NCI-H1694 treated with DMSO at 0.1 percent for 48 hours (cell line): ENCODE measurements at regions not wholly inside any gene's neighbourhood (a gene's known extent, or its start where the extent isn't known, plus 50 kb on each side); places are given as distances from the start of the nearest gene placed in this dataset.
"Not testable (repeated sequence)": the region's sequence is repeated elsewhere in the genome, so short reads cannot be mapped to it uniquely, and the experiment has no call there.

Experiments used
- DNase-seq: peaks from one replicate; lab custom pipeline; 2025; lab: John Stamatoyannopoulos, UW

DNA sequence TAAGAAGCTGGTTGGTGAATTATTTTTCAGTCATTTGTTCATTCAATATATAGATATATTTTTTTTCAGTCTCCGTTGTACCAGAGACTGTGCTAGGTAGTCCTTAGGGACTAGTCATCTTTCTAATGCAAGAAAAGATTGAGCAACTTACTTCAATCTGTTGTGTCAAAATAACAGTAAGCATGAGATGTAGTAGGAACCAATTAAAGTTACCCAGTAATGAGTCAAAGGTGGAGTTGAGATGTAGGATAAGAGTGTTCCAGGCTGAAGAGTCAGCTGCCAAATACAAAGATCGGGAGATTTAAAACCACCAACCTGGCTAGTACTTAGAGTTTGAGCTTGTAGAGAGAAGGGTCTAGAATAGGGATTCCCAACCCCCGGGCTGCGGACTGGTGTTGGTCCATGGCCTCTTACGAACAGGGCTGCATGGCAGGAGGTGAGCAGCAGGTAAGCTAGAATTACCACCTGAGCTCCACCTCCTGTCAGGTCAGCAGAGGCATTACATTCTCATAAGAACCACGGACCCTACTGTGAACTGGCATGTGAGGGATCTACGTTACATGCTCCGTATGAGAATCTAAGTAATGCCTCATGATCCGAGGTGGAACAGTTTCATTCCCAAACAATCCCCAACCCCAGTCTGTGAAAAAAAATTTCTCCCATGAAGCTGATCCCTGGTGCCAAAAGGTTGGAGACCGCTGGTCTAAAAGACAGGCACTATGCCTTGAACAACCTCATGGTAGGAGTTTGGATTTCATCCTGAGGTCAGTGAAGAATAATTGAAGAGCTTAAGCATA, 1241.5 kb upstream of the WWC1 start:
- DNase-seq, result no peak

DNA sequence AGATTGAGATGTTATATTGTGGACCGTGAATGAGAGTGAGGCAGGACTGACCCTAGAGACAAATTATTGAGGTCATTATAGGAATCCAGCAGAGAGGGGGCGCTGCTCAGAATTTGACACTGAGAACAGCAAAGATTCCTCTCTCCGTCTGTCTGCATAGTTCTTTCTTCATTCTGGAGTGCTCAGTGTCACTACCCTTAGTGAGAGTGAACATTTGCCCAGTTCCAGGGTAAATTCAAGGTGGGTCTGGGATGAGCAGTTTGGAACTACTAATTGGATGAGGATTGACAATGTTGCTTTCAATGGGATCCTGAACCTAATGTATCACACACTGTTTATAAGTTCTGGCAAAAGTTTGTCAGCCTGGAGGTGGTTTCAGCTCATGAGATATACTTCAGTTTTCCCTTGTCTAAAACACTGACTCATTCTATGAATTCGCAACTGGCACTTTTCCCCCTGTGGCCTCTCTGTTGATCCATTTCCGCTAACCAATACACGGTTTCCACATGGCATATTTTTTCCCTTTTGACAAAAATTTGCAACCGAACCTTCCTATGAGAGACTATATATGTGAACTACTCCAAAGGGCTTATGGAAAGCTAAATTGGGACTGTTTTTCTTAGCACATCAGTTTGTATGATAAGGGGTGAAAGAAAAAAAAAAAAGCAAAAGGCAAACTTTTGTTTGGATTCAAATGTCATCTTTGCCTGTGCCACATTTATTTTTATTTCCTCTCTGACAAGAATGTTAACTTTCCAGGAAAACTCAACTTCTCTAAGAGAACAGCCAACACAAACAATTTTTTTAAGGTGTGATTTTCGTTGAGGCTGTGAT, 1240.7 kb upstream of the WWC1 start:
- no peak for DNase-seq

DNA sequence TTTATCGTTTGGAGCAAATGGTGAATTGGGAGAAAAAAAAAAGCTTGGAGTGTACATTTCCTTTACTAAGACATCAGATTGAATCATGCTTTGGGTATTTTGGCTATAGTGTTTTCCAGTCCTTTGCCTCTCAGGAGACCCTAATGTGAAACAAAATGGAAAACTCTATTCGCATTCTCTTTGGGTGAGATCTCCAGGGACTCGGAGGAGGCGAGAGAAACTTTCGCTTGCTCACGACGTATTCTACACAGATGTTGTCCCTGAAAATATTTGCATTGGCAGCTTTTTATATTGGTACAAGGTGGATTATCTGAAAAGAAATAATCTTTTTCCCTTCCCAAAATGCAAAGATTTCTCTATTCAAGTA, 1240.1 kb upstream of the WWC1 start:
- no peak for DNase-seq

DNA sequence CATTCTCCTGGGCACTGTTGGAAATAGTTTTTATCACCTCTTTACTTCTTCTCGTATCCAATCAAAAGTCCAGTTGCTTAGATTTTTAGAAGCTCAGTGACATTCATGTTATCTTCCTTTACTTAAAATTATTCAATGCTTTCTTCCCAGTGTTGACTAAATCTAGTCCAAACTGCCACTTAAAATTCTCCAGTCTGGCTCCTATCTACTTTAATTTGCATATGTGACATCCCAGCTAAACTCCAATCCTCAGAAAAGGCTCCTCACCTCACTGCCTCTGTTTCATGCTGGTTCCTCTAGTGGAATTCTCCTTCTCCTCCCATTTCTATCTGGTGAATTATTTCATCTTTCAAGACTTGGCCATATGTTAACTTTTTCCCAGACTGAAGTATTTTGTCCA, 1238.7 kb upstream of the WWC1 start:
- DNase-seq, result no peak

DNA sequence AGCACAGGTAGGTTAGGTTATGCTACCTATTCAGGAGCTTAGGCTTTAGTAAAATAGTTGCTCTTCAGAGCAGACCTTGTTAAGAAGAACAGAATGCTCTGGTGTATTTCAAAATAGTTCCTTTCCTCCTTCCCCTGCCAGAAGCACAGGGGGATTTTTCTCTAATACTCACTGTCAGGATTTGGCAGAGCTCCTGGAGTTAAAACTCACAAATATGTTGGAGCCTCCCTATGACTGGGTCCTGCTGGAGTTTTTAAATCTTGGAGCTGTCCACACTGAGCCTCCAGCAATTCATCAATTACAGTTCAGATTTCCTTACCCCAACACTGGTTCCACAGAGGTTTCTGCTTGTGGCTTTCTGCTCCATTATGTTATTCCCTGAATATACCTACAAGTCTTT, 1233.8 kb upstream of the WWC1 start:
- no peak for DNase-seq

DNA sequence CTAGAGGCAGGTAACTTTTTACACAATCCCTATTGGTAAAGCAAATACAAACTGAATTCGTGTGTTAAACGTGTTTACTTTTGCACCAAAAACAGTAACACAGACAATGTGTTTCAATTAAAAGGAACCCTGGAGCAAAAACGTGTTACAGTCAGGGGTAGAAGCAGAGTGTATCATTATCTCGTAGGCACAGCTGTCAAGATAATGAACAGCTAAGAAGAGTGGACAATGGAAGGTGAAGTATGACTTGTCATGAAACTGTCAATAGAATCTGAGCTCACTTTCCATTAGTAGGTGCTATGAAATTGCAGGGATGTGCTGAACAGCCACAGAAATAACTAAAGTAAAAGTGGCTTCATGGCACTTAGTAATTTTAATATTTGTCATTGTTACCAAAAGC, 1229.8 kb upstream of the WWC1 start:
- no peak for DNase-seq

DNA sequence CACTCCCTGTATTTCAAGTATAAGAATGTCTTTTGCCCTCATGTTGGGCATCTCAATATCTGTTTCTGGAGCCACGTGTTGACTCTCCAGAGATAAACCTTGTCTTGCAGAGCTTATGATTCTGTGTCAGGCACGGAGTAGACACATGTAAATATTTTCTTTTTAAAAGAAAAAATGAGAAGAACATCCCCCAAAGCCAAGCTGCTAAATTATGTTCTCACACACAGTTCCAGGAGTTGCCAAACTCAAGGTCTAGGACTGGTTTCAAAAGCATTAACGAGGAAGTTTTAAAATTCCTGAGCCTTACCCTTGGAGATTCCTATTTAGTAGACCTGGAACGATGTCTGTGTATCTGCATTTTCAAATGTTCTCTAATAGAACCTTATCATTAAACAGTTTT, 1228.3 kb upstream of the WWC1 start:
- DNase-seq, result no peak

DNA sequence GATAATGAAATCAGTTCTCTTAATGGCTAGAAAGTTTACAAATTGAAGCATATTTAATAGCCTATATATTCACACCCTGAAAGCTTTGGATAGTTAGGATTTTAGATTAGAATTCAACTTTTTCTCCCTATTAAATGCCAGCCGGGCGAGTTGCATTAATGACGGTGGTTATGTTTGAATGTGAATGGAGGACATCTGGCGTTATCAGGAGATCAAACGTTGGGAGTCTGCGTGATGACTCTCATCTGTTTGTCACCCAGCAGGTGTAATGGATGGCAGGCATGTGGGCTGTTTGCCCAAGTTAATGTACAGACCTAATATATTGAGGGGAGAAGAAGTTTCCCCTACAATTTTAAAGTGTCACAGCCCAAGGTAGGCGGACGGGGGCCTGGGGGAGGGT, 1227.7 kb upstream of the WWC1 start:
- DNase-seq, result no peak

DNA sequence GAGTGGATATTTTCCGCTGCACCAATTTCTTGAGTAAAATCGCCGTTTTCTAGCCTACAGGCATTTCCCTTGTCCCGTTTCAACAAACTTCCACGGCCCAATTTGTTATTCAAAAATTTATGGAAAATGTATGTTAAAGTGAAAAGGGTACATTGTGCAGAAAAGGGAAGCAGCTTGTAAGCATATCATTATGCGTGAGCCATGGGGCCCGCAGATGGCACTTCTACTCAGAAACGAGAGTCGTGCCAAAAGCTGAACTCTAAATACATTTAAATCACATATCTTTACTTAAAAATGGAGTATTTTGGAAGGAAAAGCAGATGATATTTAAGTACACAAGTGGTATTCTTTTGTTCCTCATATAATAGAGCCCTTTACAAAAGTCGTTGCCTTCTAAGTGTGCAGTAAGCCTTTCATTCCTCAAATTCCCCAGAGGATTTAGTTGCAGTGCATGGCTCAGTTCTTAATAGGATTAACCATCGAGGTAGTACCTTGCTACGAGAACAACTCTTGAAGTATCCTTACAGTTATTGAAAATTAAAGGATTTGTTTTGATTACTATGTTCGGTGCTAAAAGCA, 1227.2 kb upstream of the WWC1 start:
- DNase-seq, result no peak

DNA sequence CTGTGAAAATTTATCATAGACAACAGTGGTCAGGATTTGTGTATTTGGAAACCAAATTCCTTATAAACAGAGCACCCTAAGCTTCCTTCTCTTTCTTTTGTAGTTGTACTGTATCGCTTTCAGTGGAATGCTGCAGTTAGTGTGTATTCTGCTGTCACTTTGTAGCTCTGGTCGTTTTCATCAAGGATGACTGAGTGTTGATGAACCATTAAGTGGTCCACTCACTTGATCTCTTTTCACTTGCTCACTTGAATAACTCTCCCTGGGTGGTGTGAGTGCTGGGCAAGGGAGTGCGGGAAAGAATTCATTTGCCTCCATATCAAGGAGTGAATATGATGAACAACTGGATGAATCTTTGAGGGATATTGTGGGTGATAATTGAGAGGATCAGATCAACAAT, 1225.7 kb upstream of the WWC1 start:
- DNase-seq, result no peak

DNA sequence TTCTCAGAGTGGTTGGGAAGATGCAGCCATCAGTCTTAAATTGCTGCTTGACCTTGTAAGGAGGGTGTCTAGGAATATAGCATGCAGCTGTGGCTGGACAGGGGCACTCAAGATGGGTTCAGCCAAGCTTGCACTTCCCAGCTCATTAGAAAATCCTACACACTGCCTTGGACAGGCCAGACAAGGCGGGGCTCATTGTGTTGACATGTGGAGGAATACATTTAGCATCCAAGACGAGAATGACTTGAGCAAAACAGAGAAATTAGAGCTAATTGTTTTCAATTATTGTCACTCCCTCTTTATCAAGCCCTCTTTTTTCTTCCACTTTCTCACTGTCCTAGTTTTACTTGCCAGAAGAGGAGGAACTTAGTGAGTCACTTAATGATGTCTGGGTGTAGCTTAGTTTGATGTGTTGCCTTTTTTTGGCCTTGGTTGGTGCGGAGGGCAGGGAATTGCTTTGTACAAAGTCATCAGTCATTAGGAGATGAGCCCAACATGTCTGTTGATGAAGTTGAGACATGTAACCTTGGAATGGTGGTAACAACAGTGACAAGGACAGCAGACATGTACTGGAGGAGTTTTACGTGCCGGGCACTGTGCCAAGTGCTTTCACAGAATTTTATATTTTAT, 1219.3 kb upstream of the WWC1 start:
- DNase-seq, result no peak

DNA sequence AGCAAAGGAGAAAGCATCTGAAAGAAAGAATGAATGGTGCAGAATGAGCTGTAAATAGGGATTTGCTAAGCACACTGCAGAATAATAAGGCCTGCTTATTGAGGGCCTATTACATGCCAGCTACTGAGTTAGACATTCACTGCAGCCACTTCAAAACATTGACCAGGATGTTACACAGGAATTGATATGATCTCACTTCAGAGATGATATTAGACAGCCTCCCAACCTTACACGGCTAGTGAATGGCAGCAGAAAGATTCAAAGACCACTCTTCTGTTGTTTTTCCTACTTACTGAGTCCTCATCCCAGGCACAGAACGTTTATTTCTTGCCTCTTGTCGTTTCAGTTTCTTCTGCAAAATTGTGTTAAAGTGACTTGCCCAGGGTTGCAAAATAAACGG, 1209.9 kb upstream of the WWC1 start:
- no peak for DNase-seq

DNA sequence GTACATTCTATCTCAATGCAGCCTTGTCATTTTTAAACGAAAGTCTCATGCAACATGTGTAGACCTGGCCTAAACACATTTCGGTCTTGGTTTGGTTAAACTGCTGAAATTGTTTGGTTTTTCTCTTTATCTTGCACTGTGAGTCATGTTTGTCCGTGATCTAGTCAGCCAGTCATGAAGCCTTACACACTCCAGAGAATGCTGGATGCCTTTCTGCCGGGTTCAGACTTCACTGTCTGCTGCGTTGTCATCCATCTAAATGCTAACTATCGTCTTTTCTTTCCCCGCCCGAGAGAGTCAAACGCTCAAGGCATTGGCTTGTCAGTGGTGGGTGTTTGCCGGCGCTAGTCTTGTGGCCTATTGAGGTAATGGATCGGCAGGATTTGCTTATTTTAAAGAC, 1194.6 kb upstream of the WWC1 start:
- DNase-seq, result no peak

DNA sequence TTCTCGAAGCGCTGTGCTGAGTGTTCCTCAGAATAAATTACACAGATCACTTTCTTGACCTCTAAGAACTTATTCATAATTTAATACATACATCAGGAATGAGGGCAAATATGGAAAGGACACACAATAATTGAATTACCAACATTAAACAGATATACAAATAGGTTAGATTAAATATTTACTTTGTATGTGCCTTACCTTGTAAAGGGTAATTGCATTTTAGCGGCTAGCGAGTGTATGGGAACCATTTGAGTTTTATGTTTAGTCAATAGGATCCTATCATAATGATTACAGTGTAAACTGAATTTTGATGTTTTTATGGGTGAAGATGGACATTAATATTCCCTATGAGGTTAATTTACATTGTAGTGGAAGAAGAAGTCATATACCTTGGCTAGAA, 1187.1 kb upstream of the WWC1 start:
- no peak for DNase-seq

DNA sequence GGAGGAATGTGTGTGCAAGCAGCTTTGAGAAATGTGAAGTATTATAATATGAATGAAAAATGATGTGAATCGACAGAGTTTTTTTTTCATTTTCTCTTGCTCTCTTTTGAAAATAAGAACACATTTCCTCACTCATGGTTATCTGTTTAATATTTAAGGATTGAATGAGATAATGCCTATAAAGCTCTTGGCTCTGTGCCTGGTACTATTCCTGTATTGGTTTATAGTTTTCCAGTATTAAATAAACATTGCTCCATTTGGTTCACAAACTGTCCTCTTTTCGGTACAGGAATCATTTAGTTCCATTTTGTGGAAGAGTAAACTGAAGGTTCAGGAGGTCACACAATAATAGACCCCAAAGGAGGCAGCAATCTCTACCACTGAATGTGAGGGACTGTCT, 1185.5 kb upstream of the WWC1 start:
- DNase-seq, result no peak

DNA sequence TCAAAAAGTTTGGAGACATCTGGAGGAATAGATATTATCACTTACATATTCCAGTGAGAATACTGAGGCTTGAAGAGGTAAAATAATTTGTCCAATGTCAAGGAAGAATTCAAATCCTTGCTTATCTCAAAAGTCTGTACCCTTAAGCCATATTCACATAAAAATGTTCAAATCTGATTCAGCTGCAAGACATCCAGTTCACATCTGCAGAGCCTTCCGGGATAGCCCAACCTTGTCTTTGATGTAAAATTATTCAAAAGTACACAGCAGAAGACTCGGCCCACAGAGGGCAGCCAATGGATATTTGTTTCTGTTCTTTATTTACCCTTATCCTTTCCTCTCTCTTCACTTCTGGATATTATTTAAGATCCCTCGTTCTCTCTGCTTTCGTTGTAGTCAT, 1183.8 kb upstream of the WWC1 start:
- DNase-seq, result no peak

DNA sequence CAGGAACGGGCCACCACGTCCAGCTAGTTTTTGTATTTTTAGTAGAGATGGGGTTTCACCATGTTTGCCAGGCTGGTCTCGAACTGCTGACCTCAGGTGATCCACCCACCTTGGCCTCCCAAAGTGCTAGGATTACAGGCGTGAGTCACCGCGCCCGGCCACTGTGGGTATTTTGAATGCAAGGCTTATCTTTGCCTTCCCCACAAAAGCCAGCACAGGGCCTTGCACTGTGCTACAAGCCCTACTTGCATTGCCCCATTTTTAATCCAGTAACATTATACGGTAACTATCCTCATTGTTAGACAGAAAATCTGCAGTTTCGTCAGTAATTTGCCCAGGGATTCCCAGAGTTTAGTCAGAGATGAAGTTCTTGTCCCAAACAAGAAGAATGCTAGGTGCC, 1183.2 kb upstream of the WWC1 start:
- not testable (repeated sequence) for DNase-seq

DNA sequence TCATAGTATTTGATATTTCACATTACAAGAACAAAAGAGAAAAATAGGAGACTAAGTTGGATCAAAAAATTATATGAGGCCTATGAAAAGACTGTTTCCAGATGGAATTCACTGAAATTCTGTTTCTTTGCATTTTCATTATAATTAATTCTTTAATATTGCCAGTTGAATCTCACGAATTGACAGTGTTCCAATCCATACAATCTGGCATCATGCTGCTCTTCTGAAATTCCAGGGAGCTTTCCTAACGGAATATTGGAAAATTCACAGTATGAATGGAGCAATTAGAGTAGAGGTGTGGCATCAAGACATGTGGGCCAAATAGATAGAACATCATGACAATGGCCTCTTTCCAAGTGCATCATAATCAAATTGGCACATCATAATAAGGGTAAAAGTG, 1178.9 kb upstream of the WWC1 start:
- DNase-seq, result no peak

DNA sequence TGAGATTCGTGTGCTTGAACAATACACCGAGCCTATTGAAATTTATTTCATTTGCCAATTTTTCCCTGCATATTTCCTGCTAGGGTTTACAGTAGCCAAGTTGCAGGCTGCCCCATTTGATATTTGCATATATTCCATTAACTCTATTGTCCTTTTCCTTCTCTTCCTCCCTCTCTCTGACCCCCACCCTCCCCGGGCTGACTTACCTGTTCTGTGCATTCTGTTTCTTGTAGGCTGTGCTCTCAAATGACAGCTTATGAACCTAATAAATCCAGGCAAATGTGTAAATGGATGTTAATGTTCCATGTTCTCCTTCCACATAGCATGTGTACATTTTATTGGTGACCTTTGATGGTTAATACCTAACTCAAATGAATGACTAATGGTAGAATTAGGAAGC, 1169.2 kb upstream of the WWC1 start:
- DNase-seq, result no peak

DNA sequence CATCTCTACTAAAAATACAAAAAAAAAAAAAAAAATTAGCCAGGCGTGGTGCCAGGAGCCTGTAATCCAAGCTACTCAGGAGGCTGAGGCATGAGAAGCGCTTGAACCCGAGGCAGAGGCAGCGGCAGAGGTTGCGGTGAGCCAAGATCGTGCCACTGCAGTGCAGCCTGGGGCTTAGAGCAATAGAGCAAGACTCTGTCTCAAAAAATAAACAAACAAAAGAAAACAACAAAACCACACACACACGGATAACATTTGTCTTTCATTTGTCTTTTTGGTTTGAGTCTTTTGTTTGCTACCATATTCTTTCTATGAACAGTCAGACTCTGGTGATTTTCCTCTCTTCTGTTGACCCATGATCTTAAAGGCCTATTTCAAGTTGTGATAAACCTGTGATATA, 1168.3 kb upstream of the WWC1 start:
- DNase-seq, result no peak

DNA sequence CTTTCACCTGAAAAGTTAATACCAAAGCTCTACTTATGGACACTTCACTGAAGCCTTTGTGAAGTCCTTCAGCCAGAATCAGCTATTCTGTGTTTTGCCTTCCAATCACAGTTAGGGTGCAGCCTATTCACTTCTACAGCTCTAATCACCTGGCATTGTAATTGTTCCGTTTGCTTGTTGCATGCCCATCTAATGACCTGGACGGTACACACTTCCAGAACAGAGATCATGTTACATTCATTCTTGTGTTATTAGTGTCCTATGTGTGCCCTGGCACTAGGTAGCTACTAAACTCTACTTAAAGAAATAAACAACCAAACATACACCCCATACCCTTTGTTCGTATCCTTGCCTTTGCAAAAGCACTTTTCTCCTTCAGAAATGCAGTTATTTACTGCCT, 1162.9 kb upstream of the WWC1 start:
- DNase-seq, result no peak

DNA sequence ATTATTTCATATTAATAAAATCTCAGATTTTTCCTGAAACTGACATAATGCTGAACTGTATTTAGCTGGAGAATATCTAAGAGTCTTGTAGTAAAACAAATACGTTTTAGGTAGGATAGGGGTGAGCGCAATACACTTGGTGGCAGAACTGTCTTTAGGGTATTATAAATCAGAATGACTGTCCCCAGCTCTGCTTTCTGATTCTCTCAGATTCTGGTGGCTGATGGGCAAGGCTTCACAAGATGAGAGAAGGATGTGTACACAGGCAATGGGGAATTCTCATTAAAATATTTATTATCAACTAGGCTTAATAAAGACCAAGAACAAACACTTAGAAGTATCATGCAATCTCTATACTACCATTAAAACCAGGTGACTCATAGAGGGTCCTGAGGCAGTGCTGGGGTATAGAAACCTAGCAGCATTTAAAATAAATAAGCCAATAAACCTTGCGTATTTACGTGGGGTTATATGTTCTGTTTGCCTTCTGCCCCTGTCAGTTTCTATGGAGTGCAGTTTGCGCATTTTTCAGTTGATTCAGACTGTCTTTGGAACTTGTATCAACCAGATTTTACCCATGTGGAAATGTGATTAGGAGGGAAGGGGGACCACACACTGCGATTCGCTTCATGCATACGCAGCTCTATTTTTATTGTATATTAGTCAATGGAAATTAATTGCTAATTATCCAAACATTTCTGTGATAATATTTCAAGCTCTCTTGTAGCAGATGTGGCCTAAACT, 1150.7 kb upstream of the WWC1 start:
- DNase-seq, result no peak
